ENCODE measurements at regions not wholly inside any gene's neighbourhood (a gene's known extent, or its start where the extent isn't known, plus 50 kb on each side); places are given as distances from the start of the nearest gene placed in this dataset.

- no peaks in the 10 kb centered on the region for H3K36me3 Mint-ChIP-seq (ENCODE audit: low read depth)
- H3K27me3 Mint-ChIP-seq (ENCODE audit: low read depth): no peaks in the 10 kb centered on the region
- no peak overlapping the region for H3K4me3 Mint-ChIP-seq (ENCODE audit: low read depth)
- H3K4me1 Mint-ChIP-seq (ENCODE audit: low read depth): no peaks in the 10 kb centered on the region
- no peak overlapping the region for H3K27ac Mint-ChIP-seq
- intact Hi-C loops (cut with micrococcal nuclease): no loop called here
- H3K9me3 Mint-ChIP-seq: no peaks in the 10 kb centered on the region
- DNase-seq (ENCODE audit: low spot score): no peak
Observed at GRCh38 chr3:177440456-177441104, 243.3 kb upstream of the TBL1XR1 start.

DNA sequence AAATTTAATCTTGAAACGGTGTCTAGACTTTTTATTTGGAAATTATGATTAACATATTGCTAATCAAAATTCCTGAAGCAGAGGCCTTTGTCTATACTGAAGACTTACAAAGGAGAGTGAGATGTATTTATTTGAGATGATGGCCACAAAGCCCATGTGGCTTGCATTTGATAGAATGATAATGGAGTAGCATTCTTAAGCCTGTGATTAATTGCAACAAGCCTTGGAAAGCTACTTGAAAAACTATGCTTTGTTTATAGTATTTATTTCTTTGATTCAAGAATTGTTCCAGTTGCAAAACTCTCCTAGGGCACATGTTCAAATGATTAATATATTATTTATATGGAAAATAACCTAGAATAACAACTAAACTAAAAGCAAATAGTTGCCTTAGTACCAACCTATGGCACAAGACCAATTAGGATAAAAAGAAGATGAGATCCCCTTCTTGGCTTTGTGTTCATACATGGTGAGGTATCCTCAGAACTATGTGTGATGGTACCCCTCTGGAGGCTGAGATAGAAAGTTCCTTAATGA, 244.1 kb upstream of the TBL1XR1 start:
- no peaks in the 10 kb centered on the region for H3K9me3 Mint-ChIP-seq
- intact Hi-C loops (cut with micrococcal nuclease): no loop called here
- no peak overlapping the region for H3K4me3 Mint-ChIP-seq (ENCODE audit: low read depth)
- H3K27me3 Mint-ChIP-seq (ENCODE audit: low read depth): no peaks in the 10 kb centered on the region
- no peaks in the 10 kb centered on the region for H3K36me3 Mint-ChIP-seq (ENCODE audit: low read depth)
- no peaks in the 10 kb centered on the region for H3K4me1 Mint-ChIP-seq (ENCODE audit: low read depth)
- DNase-seq (ENCODE audit: low spot score): no peak
- no peak overlapping the region for H3K27ac Mint-ChIP-seq

DNA sequence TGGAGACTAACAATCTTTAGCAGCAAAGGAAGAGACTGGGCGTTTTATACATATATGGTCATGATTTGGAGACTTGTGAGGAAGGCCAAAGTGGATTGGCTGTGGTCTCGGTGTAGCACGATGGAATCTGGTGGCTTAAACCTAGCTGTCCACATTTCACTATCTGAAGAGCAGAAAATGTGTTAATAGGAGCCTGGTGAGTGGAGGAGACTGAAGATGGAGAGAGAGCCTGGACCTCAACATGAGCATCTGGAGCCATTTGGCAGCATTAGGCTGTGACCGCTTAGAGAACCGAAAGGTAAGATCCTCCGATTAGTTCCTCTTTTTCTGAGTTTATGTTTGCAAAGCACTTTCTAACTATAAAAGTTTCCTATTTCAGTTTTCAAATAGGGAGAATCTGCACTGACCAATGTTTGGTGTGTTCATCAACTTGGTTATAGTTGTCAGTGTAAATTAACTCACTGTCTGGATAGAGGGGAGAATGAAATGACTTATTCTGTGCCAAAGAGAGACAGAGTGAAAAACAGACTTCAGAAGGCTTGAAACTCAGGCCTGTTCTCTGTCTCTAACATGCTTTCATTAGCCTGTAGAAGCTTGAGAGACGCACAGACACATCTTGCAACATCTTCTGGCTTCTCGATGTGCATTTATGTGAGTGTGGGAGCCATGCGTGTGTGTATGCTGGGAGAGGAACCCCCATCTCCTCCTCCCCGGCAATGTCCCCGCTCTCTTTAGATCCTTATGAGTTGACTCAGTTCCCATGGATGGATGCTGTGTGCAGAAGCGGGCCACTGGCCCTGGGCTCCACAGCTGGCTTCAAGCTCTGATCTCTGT, 244.7 kb upstream of the TBL1XR1 start:
- Mint-ChIP-seq H3K9me3 (no peaks in the 10 kb centered on the region), H3K4me3 (ENCODE audit: low read depth) (no peak overlapping the region), H3K4me1 (ENCODE audit: low read depth) (no peaks in the 10 kb centered on the region), H3K27me3 (ENCODE audit: low read depth) (no peaks in the 10 kb centered on the region), H3K36me3 (ENCODE audit: low read depth) (no peaks in the 10 kb centered on the region), H3K27ac (no peak overlapping the region)
- DNase-seq (ENCODE audit: low spot score): no peak
- intact Hi-C loops (cut with micrococcal nuclease): no loop called here

DNA sequence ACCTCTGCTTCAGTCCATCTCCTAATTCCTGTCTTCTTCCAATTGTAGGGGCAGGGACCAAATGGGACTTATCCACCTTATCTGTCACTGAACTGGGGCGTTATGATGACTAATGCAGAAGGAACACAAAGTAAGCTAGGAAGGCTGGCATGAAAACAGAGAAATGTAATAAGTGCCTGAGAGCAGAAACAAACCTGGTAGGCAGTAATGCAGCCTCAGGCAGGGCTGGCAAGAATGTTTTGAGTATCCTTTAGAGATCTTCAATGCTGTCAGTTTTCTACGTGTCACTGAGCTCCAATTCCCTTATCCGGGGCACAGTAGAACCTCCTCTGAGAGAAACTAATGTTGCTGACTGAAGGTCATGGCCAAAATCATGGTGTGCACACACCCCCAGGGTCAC, 246.2 kb upstream of the TBL1XR1 start:
- H3K27ac Mint-ChIP-seq: no peak overlapping the region
- intact Hi-C loops (cut with micrococcal nuclease): no loop called here

GRCh38 chr3:177444696-177445095, 247.4 kb upstream of the TBL1XR1 start:
- H3K4me3 Mint-ChIP-seq (ENCODE audit: low read depth): no peak overlapping the region
- no peaks in the 10 kb centered on the region for H3K9me3 Mint-ChIP-seq
- peaks cover 13% of the 10 kb centered on the region for H3K4me1 Mint-ChIP-seq (ENCODE audit: low read depth)
- no peak overlapping the region for H3K27ac Mint-ChIP-seq
- H3K27me3 Mint-ChIP-seq (ENCODE audit: low read depth): no peaks in the 10 kb centered on the region
- H3K36me3 Mint-ChIP-seq (ENCODE audit: low read depth): no peaks in the 10 kb centered on the region
- intact Hi-C loops (cut with micrococcal nuclease): no loop called here
- no peak for DNase-seq (ENCODE audit: low spot score)

More for the DNA sequence above, 246.2 kb upstream of the TBL1XR1 start:
- DNase-seq (ENCODE audit: low spot score): no peak
- Mint-ChIP-seq H3K27me3 (ENCODE audit: low read depth) (no peaks in the 10 kb centered on the region), H3K36me3 (ENCODE audit: low read depth) (no peaks in the 10 kb centered on the region), H3K4me3 (ENCODE audit: low read depth) (no peak overlapping the region), H3K9me3 (no peaks in the 10 kb centered on the region), H3K4me1 (ENCODE audit: low read depth) (peaks cover 3% of the 10 kb centered on the region)

DNA sequence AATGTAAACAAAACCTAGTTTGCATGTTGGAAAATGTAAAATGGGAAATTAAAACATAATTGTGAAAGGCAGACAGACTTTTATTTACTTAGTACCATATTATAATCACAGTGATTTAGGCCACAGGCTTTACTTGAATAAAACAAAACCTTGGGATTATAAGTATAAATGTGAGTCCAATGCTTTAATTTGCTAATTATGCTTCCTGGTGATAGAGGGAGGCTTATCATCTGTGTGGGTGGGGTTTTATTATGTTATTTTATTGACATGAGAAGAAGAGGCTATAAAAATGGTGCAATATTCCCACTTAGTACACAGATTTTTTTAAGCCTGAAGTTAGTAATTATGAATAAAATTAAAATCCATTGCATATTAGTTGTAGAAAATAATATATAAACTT, 248.3 kb upstream of the TBL1XR1 start:
- no peak for DNase-seq (ENCODE audit: low spot score)
- intact Hi-C loops (cut with micrococcal nuclease): no loop called here
- Mint-ChIP-seq H3K9me3 (no peaks in the 10 kb centered on the region), H3K4me1 (ENCODE audit: low read depth) (peaks cover 14% of the 10 kb centered on the region), H3K4me3 (ENCODE audit: low read depth) (no peak overlapping the region), H3K27ac (no peak overlapping the region), H3K36me3 (ENCODE audit: low read depth) (no peaks in the 10 kb centered on the region), H3K27me3 (ENCODE audit: low read depth) (no peaks in the 10 kb centered on the region)

- DNase-seq (ENCODE audit: low spot score): no peak
- Mint-ChIP-seq H3K4me3 (ENCODE audit: low read depth) (no peak overlapping the region), H3K9me3 (no peaks in the 10 kb centered on the region), H3K27me3 (ENCODE audit: low read depth) (no peaks in the 10 kb centered on the region), H3K27ac (no peak overlapping the region), H3K4me1 (ENCODE audit: low read depth) (peaks cover 14% of the 10 kb centered on the region), H3K36me3 (ENCODE audit: low read depth) (no peaks in the 10 kb centered on the region)
- intact Hi-C loops (cut with micrococcal nuclease): no loop called here
Observed at GRCh38 chr3:177446165-177446601, 248.9 kb upstream of the TBL1XR1 start.

DNA sequence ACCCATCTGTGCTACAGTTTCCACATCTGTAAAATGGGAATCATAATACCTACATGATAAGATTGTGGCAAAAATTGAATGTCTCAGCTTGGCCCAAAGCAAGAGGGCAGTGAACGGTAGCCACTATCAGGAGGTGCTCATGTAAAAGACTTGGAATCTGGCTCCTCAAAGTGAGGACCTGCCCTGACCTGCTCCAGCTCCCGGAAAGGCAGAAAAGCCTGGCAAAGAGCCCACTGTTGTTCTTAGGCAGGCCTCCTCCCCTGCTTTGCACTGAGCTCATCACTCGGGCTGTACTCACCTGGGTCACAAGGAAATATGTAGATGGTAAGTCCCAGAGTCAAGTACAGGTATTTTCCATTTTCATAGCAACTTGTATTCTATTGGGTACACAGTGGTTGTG, 250.7 kb upstream of the TBL1XR1 start:
- Mint-ChIP-seq H3K4me3 (ENCODE audit: low read depth) (no peak overlapping the region), H3K36me3 (ENCODE audit: low read depth) (no peaks in the 10 kb centered on the region), H3K27me3 (ENCODE audit: low read depth) (no peaks in the 10 kb centered on the region), H3K9me3 (no peaks in the 10 kb centered on the region), H3K4me1 (ENCODE audit: low read depth) (peaks cover 14% of the 10 kb centered on the region), H3K27ac (no peak overlapping the region)
- intact Hi-C loops (cut with micrococcal nuclease): no loop called here
- no peak for DNase-seq (ENCODE audit: low spot score)

GRCh38 chr3:177448987-177449359, 251.7 kb upstream of the TBL1XR1 start:
- H3K36me3 Mint-ChIP-seq (ENCODE audit: low read depth): no peaks in the 10 kb centered on the region
- no peaks in the 10 kb centered on the region for H3K27me3 Mint-ChIP-seq (ENCODE audit: low read depth)
- peak overlapping the region; percentile 54 for H3K4me3 Mint-ChIP-seq (ENCODE audit: low read depth)
- DNase-seq (ENCODE audit: low spot score): no peak
- H3K9me3 Mint-ChIP-seq: no peaks in the 10 kb centered on the region
- peak overlapping the region; percentile 20 for H3K27ac Mint-ChIP-seq
- H3K4me1 Mint-ChIP-seq (ENCODE audit: low read depth): peaks cover 14% of the 10 kb centered on the region
- intact Hi-C loops (cut with micrococcal nuclease): no loop called here

DNA sequence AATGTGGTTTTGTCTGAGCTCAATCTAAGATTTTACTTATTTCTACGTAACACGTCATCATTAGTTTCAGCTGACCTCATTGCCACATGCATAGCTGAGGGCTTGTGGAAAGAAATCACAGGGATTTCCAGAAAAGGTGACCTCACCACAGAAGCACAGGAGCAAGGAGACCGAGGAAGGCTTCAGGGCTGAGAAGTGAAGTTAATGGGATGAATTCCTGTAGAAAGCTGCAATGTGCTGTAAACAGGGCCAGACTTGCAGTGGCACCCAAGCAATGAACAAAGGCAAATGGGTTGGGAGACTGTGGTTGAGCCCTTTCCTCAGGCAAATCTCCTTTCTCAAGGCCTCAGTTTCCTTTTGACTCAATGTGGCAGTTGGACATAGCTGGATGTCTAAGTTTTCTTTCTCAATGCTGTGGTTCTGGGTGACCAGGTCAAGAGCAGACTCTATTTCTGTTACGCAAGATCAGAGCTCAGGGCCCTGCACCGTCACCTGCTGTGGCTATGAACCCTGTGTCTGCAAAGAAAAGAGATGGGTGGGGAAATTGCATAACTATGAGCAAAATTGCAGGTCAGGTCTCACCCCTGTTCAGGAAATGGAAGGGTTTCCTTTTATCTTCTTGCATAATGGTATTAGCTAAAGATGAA, 252.2 kb upstream of the TBL1XR1 start:
- H3K4me1 Mint-ChIP-seq (ENCODE audit: low read depth): peaks cover 14% of the 10 kb centered on the region
- no peaks in the 10 kb centered on the region for H3K36me3 Mint-ChIP-seq (ENCODE audit: low read depth)
- intact Hi-C loops (cut with micrococcal nuclease): no loop called here
- H3K9me3 Mint-ChIP-seq: no peaks in the 10 kb centered on the region
- DNase-seq (ENCODE audit: low spot score): no peak
- H3K27me3 Mint-ChIP-seq (ENCODE audit: low read depth): no peaks in the 10 kb centered on the region
- no peak overlapping the region for H3K4me3 Mint-ChIP-seq (ENCODE audit: low read depth)
- no peak overlapping the region for H3K27ac Mint-ChIP-seq

GRCh38 chr3:177451301-177451750, 254.0 kb upstream of the TBL1XR1 start:
- DNase-seq (ENCODE audit: low spot score): no peak
- Mint-ChIP-seq H3K36me3 (ENCODE audit: low read depth) (no peaks in the 10 kb centered on the region), H3K4me1 (ENCODE audit: low read depth) (peaks cover 14% of the 10 kb centered on the region), H3K9me3 (no peaks in the 10 kb centered on the region), H3K27me3 (ENCODE audit: low read depth) (no peaks in the 10 kb centered on the region), H3K27ac (no peak overlapping the region), H3K4me3 (ENCODE audit: low read depth) (no peak overlapping the region)
- intact Hi-C loops (cut with micrococcal nuclease): no loop called here

GRCh38 chr3:177451864-177452830, 254.9 kb upstream of the TBL1XR1 start:
- Mint-ChIP-seq H3K27me3 (ENCODE audit: low read depth) (no peaks in the 10 kb centered on the region), H3K4me1 (ENCODE audit: low read depth) (peaks cover 14% of the 10 kb centered on the region), H3K36me3 (ENCODE audit: low read depth) (no peaks in the 10 kb centered on the region), H3K27ac (no peak overlapping the region), H3K9me3 (no peaks in the 10 kb centered on the region), H3K4me3 (ENCODE audit: low read depth) (no peak overlapping the region)
- no peak for DNase-seq (ENCODE audit: low spot score)
- intact Hi-C loops (cut with micrococcal nuclease): no loop called here
